ENCODE measurements at regions not wholly inside any gene's neighbourhood (a gene's known extent, or its start where the extent isn't known, plus 50 kb on each side); places are given as distances from the start of the nearest gene placed in this dataset.

- no peak overlapping the region for H3K4me3 ChIP-seq (ENCODE audit: low read depth, low read length)
- DNase-seq (ENCODE audit: low read depth): no peak
- no peak for TF ChIP-seq CTCF (conservative IDR thresholded peaks at IDR 0.05; ENCODE audit: low read depth, low read length)
Measured at GRCh38 chr2:66318009-66318561, 116.8 kb upstream of the MEIS1 start.

- no peak overlapping the region for H3K4me3 ChIP-seq (ENCODE audit: low read depth, low read length)
- no peak for TF ChIP-seq CTCF (conservative IDR thresholded peaks at IDR 0.05; ENCODE audit: low read depth, low read length)
- no peak for DNase-seq (ENCODE audit: low read depth)
Measured at GRCh38 chr2:66317268-66317890, 117.5 kb upstream of the MEIS1 start.

DNA sequence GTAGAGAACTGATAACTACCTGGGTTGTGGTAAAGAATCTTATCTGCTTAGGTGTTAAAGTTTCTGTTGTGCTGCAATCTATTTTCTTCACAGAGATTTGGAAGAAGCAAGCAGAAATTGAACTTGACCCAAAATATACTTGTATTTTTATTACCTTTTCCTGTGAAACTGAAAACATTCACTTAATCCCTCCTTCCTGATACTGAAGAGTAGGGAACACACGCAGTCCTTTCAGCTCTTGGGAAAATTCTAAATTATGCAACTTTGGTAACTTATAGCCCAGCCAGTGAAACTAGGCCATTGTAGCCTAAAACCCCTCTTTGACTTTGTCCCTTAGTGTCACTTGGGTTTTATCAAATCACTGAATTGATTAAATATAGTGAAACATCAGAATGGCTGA, 128.4 kb upstream of the MEIS1 start:
- no peak for DNase-seq (ENCODE audit: low read depth)
- no peak for TF ChIP-seq CTCF (conservative IDR thresholded peaks at IDR 0.05; ENCODE audit: low read depth, low read length)
- no peak overlapping the region for H3K4me3 ChIP-seq (ENCODE audit: low read depth, low read length)

DNA sequence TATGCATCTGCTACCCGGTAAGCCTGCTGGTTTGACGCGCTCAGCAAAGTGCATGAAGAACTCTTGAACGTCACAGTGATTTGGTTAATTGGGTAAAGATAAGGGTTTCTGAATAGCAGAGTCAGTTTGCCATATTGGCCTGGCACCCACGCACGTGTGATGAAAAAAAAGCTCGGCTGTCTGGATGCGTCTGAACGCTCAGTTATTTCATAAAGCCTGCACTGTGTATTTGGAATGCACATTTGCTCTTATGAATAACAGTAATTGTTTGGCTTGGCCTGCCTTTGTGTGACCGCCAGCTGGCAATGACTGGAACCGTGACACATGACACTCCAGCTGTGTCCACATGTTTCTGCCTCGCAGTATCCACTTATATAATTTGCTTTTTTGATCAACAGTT, 129.2 kb upstream of the MEIS1 start:
- DNase-seq (ENCODE audit: low read depth): no peak
- no peak overlapping the region for H3K4me3 ChIP-seq (ENCODE audit: low read depth, low read length)
- no peak for TF ChIP-seq CTCF (conservative IDR thresholded peaks at IDR 0.05; ENCODE audit: low read depth, low read length)

DNA sequence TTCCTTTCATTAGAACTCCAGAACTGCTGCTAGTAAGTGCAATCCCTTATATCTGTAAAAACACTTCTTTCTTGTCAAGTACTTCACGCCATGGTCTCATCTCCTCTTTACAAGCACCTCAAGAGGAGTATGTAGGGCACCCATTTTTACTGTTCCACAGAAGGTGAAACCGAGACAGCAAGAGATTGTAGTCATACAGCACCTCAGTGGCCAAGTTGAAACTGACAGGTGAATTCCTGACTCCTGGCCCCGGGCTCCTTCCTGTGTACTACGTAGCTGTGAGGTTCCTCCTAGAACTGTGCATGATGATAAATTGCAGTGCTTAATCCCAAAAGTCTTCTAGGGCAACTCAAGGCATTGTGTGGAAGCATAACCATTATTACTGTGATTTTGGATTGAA, 131.5 kb upstream of the MEIS1 start:
- no peak overlapping the region for H3K4me3 ChIP-seq (ENCODE audit: low read depth, low read length)
- DNase-seq (ENCODE audit: low read depth): no peak
- TF ChIP-seq CTCF (conservative IDR thresholded peaks at IDR 0.05; ENCODE audit: low read depth, low read length): no peak

GRCh38 chr2:66301767-66302140, 133.2 kb upstream of the MEIS1 start:
- no peak for TF ChIP-seq CTCF (conservative IDR thresholded peaks at IDR 0.05; ENCODE audit: low read depth, low read length)
- no peak overlapping the region for H3K4me3 ChIP-seq (ENCODE audit: low read depth, low read length)
- DNase-seq (ENCODE audit: low read depth): no peak

Measured in choroid plexus epithelial cell (primary cell).